ENCODE measurements at regions not wholly inside any gene's neighbourhood (a gene's known extent, or its start where the extent isn't known, plus 50 kb on each side); places are given as distances from the start of the nearest gene placed in this dataset.
"Not testable (repeated sequence)": the region's sequence is repeated elsewhere in the genome, so short reads cannot be mapped to it uniquely, and the experiment has no call there.

DNA sequence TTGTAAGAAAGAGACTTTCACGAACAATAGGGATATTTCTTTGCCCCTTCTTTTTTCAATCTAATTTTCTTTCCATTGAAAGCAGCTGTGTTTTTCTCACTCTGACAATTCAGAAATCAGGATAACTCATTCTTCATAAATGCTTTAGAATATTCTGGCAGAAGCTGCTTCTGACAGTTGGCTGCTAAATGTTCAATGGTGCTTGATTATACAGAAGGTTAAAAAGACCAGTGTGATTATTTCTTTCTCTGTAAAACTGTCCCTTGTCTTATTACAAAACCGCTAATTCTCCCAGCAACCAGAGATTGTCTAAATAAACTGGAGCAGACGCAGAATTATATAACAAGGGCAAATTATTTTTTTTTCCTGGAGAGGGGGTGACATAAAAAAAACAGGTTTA, 394.4 kb downstream of the SPRY2 start:
- H3K4me1 Mint-ChIP-seq (ENCODE audit: low read depth in 2 of 2), result no peaks in the 10 kb centered on the region
- H3K9me3 Mint-ChIP-seq, result no peaks in the 10 kb centered on the region
- DNase-seq (ENCODE audit: low spot score) (no peak), ATAC-seq (no peak)
- no peak overlapping the region for H3K4me3 Mint-ChIP-seq
- H3K27ac Mint-ChIP-seq, result no peak overlapping the region
- H3K27me3 Mint-ChIP-seq, result peaks cover 0 to 4% of the 10 kb centered on the region in 2 donors
- no peaks in the 10 kb centered on the region for H3K36me3 Mint-ChIP-seq

GRCh38 chr13:79943346-79944023, 397.4 kb downstream of the SPRY2 start:
- H3K4me3 Mint-ChIP-seq, result no peak overlapping the region
- no peak for ATAC-seq
- no peak for DNase-seq (ENCODE audit: low spot score)

GRCh38 chr13:79941752-79942151, 399.2 kb downstream of the SPRY2 start:
- Mint-ChIP-seq H3K36me3 (no peaks in the 10 kb centered on the region), H3K4me3 (no peak overlapping the region), H3K27me3 (peaks cover 0 to 3% of the 10 kb centered on the region in 2 donors), H3K27ac (no peak overlapping the region), H3K4me1 (ENCODE audit: low read depth in 2 of 2) (no peaks in the 10 kb centered on the region), H3K9me3 (no peaks in the 10 kb centered on the region)
- no peak for DNase-seq (ENCODE audit: low spot score)
- no peak for ATAC-seq

More at GRCh38 chr13:79943346-79944023, 397.4 kb downstream of the SPRY2 start:
- H3K27ac Mint-ChIP-seq, result no peak overlapping the region
- H3K4me1 Mint-ChIP-seq (ENCODE audit: low read depth in 2 of 2), result no peaks in the 10 kb centered on the region
- H3K27me3 Mint-ChIP-seq, result peaks cover 0 to 3% of the 10 kb centered on the region in 2 donors
- H3K9me3 Mint-ChIP-seq, result no peaks in the 10 kb centered on the region
- no peaks in the 10 kb centered on the region for H3K36me3 Mint-ChIP-seq

DNA sequence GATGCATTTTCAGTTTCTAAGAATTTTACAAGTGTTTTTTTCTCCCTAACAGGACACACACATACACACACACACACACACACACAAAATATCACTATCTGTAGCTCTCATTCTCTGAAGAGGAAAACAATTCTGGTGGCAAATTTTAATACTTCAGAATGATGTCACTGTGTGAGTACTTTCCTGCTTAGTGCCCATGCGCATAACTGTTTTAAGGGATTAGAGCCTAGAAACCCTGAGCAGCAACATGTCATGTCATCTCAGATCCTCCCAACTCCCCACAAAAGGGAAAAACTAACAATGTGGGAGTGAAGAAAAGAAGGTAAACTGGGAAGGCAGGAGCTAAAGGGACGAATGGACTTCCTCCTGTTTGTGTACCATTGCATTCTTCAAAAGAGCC, 401.2 kb downstream of the SPRY2 start:
- H3K4me1 Mint-ChIP-seq (ENCODE audit: low read depth in 2 of 2), result no peaks in the 10 kb centered on the region
- no peak for DNase-seq (ENCODE audit: low spot score)

DNA sequence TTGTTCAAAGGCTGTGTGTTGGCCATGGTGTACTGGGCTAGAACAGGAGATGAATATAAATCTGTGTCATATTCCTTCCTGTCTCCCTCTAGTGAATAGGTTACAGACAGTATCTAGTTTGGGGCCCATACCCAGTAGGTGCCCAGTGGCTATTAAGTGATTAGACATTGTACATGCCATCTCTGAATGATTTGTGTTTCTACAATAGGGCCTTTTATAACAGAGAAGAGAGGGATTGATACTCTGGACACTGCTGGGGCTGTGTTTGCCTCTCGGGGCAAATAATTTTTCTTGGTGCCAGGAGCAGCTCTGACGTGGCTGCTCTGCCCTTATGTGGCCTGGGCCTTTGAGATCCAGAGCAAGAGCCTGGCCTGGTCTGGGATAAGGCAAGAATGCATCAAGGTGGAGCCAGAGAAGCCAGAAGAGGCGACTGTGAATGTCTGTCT, 403.1 kb downstream of the SPRY2 start:
- no peak for ATAC-seq
- Mint-ChIP-seq H3K27ac (no peak overlapping the region), H3K4me3 (no peak overlapping the region), H3K9me3 (no peaks in the 10 kb centered on the region), H3K4me1 (ENCODE audit: low read depth in 2 of 2) (no peaks in the 10 kb centered on the region), H3K27me3 (peaks cover 0 to 3% of the 10 kb centered on the region in 2 donors), H3K36me3 (no peaks in the 10 kb centered on the region)
- DNase-seq (ENCODE audit: low spot score), result no peak

More for the DNA sequence above, 401.2 kb downstream of the SPRY2 start:
- no peak overlapping the region for H3K27ac Mint-ChIP-seq
- H3K36me3 Mint-ChIP-seq, result no peaks in the 10 kb centered on the region
- H3K9me3 Mint-ChIP-seq, result no peaks in the 10 kb centered on the region
- peaks cover 0 to 3% of the 10 kb centered on the region in 2 donors for H3K27me3 Mint-ChIP-seq
- no peak for ATAC-seq
- H3K4me3 Mint-ChIP-seq, result no peak overlapping the region

DNA sequence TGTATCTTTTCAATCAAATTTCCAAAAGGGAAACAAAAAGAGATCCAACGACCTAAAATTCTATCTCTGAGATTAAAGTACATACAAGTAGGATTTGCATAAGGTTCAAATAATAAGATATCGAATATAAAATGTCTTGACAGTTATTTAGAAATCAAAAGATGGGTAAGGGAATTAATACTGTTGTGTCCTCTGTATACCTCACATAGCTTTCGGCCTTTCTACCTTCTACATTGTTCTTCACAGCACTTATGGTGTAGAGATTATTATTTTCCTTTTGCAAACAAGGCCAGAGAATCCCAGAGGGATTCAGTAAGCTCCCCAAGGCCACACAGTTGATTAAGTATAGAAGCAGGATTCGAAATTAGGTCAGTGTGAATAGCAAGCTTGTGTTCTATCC, 403.6 kb downstream of the SPRY2 start:
- Mint-ChIP-seq H3K36me3 (no peaks in the 10 kb centered on the region), H3K9me3 (no peaks in the 10 kb centered on the region), H3K27ac (no peak overlapping the region), H3K27me3 (peaks cover 0 to 3% of the 10 kb centered on the region in 2 donors), H3K4me1 (ENCODE audit: low read depth in 2 of 2) (no peaks in the 10 kb centered on the region), H3K4me3 (no peak overlapping the region)
- DNase-seq (ENCODE audit: low spot score), result no peak
- ATAC-seq, result no peak

GRCh38 chr13:79936368-79937136, 404.4 kb downstream of the SPRY2 start:
- H3K27ac Mint-ChIP-seq, result no peak overlapping the region
- H3K27me3 Mint-ChIP-seq, result peaks cover 0 to 2% of the 10 kb centered on the region in 2 donors
- no peaks in the 10 kb centered on the region for H3K9me3 Mint-ChIP-seq
- no peak overlapping the region for H3K4me3 Mint-ChIP-seq
- DNase-seq (ENCODE audit: low spot score) (no peak), ATAC-seq (no peak)
- no peaks in the 10 kb centered on the region for H3K36me3 Mint-ChIP-seq
- no peaks in the 10 kb centered on the region for H3K4me1 Mint-ChIP-seq (ENCODE audit: low read depth in 2 of 2)

DNA sequence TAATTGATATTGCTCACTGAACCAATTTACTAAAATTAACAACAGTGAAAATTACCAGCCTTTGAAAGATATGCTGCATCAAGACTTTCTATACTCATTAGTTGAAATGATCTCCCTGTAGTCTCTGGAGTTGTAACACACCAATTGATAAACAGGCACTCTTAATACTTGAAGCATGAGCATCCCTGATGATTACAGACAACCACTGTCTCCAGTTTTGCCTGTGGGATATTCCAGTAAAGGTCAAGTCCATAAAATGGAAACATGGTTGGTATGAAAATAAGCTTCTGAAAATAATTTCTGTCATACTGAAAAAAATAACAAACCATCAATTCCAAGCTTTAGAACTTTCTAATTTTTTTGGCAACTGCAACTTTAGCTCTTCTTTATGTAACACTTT, 405.8 kb downstream of the SPRY2 start:
- no peaks in the 10 kb centered on the region for H3K4me1 Mint-ChIP-seq (ENCODE audit: low read depth in 2 of 2)
- DNase-seq (ENCODE audit: low spot score), result no peak
- H3K9me3 Mint-ChIP-seq, result peaks cover 3% of the 10 kb centered on the region
- no peak overlapping the region for H3K27ac Mint-ChIP-seq
- ATAC-seq, result no peak
- no peaks in the 10 kb centered on the region for H3K36me3 Mint-ChIP-seq
- H3K27me3 Mint-ChIP-seq, result no peaks in the 10 kb centered on the region
- H3K4me3 Mint-ChIP-seq, result no peak overlapping the region

DNA sequence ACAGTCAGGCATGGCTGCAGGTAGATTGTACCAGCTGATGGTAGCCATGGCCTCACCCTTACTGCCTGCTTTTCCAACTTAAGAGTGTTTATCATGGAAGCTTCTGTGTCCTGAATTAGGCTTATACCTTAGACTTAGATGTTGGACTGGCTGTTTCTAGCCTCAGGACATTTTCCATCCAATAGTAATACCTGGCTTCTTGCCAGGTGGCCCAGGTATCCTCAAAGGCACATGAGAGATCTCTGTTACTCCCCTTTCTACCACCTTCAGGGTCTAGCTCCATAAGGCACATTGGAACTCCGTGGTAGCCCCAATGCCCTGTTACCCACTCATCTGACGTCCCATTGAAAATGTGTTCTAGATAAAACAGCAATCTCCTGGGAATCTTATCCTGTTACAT, 407.5 kb downstream of the SPRY2 start:
- Mint-ChIP-seq H3K4me1 (ENCODE audit: low read depth in 2 of 2) (no peaks in the 10 kb centered on the region), H3K27me3 (no peaks in the 10 kb centered on the region), H3K27ac (no peak overlapping the region), H3K36me3 (no peaks in the 10 kb centered on the region), H3K4me3 (no peak overlapping the region), H3K9me3 (peaks cover 3% of the 10 kb centered on the region)
- ATAC-seq (no peak), DNase-seq (ENCODE audit: low spot score) (no peak)

DNA sequence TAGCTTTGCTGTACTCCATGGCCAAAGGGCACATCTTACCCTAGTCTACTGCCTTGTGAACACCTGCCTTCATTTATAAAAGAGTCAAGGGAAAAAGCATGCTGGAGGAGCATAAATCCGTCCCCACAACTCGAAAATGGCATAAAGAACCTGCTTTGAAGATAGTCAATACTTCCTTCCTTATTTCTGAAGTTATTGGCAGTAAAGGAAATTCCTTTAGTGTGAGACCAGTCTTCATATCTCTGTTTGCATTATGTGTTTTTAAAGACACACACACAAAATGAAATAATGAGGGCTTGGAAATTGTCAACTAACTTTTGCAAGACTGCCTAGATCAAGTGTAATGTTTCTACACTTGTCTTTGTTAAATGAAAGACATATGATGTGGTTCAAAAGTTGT, 408.4 kb downstream of the SPRY2 start:
- Mint-ChIP-seq H3K27ac (no peak overlapping the region), H3K9me3 (peaks cover 3% of the 10 kb centered on the region), H3K27me3 (no peaks in the 10 kb centered on the region), H3K36me3 (no peaks in the 10 kb centered on the region), H3K4me1 (ENCODE audit: low read depth in 2 of 2) (no peaks in the 10 kb centered on the region), H3K4me3 (no peak overlapping the region)
- no peak for ATAC-seq
- DNase-seq (ENCODE audit: low spot score), result no peak

DNA sequence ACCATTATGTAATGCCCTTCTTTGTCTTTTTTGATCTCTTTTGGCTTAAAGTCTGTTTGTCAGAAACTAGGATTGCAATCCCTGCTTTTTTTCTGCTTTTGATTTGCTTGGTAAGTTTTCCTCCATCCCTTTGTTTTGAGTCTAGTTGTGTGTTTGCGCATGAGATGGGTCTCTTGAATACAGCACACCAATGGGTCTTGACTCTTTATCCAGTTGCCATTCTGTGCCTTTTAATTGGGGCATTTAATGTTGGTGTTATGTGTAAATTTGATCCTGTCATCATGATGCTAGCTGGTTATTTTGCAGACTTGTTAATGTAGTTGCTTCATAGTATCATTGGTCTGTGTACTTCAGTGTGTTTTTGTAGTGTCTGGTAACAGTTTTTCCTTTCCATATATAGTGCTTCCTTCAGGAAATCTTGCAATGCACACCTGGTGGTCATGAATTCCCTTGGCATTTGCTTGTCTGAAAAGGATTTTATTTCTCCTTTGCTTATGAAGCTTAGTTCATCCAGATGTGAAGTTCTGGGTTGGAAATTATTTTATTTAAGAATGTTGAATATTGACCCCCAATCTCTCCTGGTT, 416.9 kb downstream of the SPRY2 start:
- DNase-seq (ENCODE audit: low spot score); H3K4me3 Mint-ChIP-seq; H3K27me3 Mint-ChIP-seq; H3K4me1 Mint-ChIP-seq (ENCODE audit: low read depth in 2 of 2); H3K27ac Mint-ChIP-seq; ATAC-seq: not testable (repeated sequence)
- H3K9me3 Mint-ChIP-seq, result peaks cover 25% of the 10 kb centered on the region
- peaks cover 13% of the 10 kb centered on the region for H3K36me3 Mint-ChIP-seq

DNA sequence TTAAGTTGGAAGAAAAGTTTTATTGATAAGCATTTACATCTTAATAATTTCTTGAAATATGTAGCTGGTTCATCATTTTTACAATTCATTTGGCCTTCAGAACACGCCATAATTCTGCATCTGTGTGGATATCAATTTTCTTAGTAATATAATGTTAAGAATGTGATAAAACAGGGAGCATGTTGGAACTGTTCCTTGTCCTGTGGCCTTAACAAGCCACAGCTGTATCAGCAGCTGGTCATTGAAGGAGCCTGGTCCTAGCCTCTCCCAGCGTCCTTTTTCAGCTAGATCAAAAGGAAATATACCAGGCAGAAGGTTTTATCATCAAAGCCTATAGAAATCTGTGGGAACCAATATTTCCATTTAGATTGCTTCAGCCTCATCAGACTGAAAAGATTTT, 421.8 kb downstream of the SPRY2 start:
- DNase-seq (ENCODE audit: low spot score) (no peak), ATAC-seq (no peak)
- Mint-ChIP-seq H3K9me3 (peaks cover 14% of the 10 kb centered on the region), H3K36me3 (peaks cover 4% of the 10 kb centered on the region), H3K4me1 (ENCODE audit: low read depth in 2 of 2) (no peaks in the 10 kb centered on the region), H3K27me3 (no peaks in the 10 kb centered on the region), H3K4me3 (no peak overlapping the region), H3K27ac (no peak overlapping the region)

DNA sequence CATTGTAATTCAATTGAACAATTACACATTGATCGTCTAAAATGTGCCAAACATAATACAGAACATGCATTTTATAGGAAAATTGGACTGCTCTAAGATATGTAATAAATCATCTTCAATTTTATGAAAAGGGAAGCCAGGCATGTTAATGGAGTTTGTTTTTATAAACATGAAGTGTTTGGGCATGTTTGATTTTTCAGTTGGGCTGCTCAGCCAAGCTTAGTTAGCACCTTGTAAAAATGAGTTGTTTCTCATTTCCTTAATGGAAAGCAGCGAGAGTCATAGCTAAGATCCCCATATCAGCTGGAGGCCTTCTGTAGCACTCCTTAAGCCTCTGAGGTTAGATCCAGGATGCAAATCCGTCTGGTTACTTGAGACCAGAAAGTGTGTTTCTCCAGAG, 422.3 kb downstream of the SPRY2 start:
- DNase-seq (ENCODE audit: low spot score) (no peak), ATAC-seq (no peak)
- Mint-ChIP-seq H3K27ac (no peak overlapping the region), H3K4me1 (ENCODE audit: low read depth in 2 of 2) (no peaks in the 10 kb centered on the region), H3K9me3 (peaks cover 10% of the 10 kb centered on the region), H3K4me3 (no peak overlapping the region), H3K27me3 (no peaks in the 10 kb centered on the region), H3K36me3 (peaks cover 4% of the 10 kb centered on the region)

DNA sequence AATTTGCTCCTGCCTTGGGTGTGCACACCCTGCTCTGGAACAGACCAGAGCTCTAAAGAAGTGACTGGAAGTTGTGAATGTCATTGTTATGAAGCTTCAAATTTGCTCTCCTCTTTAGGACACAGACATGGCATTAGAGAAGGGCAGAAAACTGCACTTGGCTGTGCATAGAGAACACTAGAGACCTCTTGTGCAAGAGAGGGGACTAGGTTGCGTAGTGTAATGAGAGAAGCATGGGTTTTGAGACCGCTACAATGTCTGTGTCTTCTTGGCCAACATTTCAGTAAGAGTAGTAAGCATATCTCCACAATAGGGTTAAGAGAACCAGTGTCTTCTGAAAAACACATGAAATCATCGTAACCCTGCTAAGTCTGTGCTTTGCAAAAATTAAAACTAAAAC, 423.3 kb downstream of the SPRY2 start:
- H3K4me3 Mint-ChIP-seq, result no peak overlapping the region
- no peak for ATAC-seq
- no peaks in the 10 kb centered on the region for H3K27me3 Mint-ChIP-seq

More for the DNA sequence above, 423.3 kb downstream of the SPRY2 start:
- Mint-ChIP-seq H3K36me3 (no peaks in the 10 kb centered on the region), H3K9me3 (peaks cover 3% of the 10 kb centered on the region), H3K4me1 (ENCODE audit: low read depth in 2 of 2) (no peaks in the 10 kb centered on the region), H3K27ac (no peak overlapping the region)
- no peak for DNase-seq (ENCODE audit: low spot score)

Data from natural killer cell treated with Interleukin-12 subunit alpha and Interleukin-12 subunit beta and Interleukin-15 and Interleukin-18, amount 100 ng/mL, for 72 hours (primary cell).